GM21390 (cell line): ENCODE measurements at regions not wholly inside any gene's neighbourhood (a gene's known extent, or its start where the extent isn't known, plus 50 kb on each side); places are given as distances from the start of the nearest gene placed in this dataset.

Experiments
- ATAC-seq: cut with Tn5 transposase; IDR thresholded peaks from one replicate; pipeline ENCODE4 v1.9.1; 2021; ENCODE audit not compliant: unreplicated experiment

DNA sequence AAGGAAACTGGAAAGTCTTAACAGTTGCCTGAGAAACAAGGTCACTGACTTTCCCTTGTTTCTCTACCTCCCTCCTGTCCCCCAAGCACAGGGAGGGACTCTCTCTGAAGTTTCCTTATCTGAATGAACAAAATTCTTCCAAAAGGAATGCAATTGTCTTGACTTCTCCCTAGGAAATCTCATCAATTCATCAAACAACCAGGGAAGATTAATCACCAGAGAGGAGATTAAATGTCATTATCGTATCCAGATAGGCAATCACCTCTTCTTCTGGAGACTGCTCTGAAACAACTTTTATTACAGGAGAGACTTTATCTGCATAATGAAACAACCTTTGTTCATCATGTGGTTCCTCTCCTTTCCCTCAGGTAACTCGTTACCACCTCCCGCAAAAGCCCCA, 431.4 kb downstream of the SLC16A7 start:
- no peak for ATAC-seq

DNA sequence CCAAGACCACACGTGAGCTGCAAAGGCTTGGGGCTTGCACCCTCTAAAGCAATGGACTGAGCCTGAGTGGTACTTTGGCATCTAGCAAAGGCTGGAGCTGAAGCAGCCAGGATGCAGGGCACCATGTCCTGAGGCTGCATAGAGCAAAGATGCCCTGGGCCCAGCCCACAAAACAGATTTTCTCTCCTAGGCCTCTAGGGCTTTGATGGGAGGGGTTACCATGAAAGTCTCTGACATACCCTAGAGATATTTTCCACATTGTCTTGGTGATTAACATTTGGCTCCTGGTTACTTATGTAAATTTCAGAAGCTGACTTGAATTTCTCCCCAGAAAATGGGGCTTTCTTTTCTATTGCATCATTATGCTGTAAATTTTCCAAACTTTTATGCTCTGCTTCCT, 438.3 kb downstream of the SLC16A7 start:
- ATAC-seq = no peak

DNA sequence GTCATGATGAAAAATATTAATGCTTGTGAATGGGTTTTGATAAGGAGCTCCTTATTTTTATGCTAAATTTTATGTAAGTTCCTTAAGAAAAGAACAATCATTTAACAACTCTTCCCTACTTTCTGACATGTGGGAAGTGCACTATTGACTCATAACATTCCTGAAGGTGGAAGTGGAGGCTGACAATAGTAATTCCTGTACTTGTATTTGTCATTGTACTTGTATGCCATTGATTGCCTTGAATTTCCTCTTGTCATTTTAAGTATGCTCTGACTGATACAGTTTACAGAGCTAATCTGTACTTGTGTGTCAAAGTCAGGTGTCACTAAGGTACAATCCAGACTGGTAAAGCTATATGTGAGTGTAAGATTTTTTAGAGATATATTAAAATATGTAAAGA, 440.0 kb downstream of the SLC16A7 start:
- ATAC-seq = no peak

DNA sequence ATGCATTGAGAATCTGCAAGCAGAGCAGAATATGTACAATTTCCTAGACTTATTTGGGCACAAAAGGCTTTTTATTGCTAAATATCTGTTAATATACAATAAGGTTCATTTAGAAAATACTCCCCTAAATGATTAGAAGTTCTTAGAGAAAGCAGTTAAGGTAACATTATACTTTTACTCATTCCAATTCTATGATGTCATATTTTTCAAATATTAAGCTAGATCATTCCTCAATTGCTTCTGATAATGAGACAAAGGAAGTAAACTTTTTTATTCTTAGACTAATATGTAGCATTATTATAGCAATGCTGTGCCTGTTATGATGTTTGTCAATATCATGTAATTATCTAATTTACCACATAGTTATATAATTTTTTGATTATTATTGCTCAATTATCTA, 447.0 kb downstream of the SLC16A7 start:
- no peak for ATAC-seq

DNA sequence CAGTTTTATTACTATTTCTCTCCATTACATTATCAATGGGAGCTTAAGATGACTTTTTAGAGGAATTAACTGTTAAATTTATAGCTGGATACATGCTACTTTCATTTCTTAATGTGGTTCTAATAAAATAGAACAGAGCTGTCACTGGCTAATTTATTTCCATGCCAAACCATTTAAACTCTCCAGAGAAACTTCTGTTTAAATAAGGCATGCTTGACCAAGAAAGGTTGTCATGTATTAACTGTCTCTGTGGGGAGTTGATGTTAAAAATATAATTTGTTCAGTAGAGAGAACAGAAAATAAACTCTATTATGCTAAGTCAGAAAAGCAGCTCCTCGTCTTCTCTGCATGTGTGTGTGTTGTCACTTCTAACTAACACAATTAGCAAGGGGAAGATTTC, 447.4 kb downstream of the SLC16A7 start:
- no peak for ATAC-seq

DNA sequence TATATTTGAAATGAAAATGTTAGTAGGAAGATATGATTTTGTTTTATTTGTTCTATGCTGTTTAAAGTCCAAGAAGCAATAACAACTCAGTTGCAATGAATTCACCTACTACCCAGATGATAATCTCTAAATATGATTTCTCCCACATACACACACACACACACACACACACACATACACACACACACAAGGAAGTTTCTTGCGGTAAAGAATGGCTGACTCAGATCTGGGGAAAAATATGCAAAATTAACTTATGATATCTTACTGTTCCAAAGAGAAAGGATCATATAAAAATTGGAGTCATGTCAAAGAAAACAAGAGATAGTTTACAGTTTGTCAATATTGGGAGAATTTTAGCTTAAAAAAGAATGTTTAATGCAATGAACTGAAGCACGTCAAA, 456.7 kb downstream of the SLC16A7 start:
- no peak for ATAC-seq

DNA sequence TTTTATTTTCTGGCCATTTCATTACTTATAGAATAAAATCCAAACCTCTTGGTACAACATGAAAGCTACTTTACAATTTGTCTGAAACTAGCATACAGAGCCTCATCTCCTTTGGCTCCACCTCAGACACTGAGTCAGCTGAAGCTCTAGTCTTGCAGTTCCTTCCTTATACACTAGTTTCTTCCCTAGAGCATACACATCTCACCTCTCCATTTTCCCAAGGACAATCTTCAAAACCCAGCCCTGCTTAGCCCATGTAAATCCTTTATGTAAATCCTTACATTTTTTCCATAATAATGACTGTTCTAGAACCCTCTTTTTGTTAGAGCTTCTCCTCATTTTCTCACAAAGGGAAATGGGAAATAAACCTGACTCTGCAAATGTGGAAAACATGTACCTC, 463.4 kb downstream of the SLC16A7 start:
- ATAC-seq = no peak

DNA sequence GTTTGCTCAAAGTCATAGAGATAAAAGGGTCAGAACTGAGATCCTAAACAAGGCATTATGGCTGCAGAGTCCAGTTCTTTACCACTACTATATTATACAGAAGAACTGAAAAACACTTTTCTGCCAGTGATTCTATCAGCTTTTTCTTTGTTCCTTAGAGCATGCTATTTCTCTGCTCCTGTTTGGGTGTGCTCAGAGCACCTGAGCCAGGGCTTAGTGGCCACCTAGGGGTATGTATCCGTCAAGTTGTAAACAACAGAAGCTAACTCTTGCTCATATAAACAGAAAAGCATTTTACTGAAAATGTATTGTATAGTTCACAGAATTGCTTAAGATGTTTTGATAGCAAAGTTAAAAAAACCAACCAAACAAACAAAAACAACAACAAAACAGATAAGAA, 470.8 kb downstream of the SLC16A7 start:
- ATAC-seq = no peak

DNA sequence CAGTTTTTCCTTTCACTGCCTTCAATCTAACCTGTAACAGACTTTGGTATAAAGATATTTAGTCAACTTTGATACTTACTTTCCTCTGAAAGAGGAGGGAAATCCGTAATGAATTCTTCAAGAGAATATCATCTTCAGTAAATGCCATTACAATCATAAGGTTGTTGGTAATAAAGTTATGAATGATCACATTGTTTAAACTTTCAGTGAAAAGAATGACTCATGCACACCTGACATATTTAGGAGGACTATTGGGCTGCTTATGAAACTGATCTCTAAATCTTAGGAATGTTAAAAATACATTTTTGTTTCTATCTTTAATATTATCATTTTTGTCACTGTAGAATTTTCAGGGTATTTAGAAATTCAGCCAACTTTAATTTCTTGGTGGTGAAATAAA, 474.7 kb downstream of the SLC16A7 start:
- no peak for ATAC-seq

DNA sequence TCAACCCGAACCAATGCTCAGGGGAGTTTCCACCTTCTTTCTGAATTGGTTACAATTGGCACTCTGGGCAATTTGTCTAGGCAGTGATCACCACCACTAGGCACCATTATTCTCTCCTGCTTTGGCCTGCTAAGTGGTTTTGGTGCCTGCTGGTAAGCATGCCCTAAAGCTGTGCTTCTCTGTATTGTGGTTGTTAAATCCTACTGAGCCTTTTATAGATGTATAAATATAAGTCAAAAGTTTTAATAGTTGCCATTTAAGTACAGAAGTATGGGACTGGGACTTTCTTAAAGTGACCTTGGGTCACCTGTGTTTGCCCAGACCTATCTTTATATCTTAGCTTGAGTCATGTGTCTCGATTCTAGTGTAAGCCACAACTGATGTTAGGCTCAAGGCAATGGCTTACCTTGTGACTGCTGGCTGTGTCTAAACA, 475.9 kb downstream of the SLC16A7 start:
- ATAC-seq = no peak

DNA sequence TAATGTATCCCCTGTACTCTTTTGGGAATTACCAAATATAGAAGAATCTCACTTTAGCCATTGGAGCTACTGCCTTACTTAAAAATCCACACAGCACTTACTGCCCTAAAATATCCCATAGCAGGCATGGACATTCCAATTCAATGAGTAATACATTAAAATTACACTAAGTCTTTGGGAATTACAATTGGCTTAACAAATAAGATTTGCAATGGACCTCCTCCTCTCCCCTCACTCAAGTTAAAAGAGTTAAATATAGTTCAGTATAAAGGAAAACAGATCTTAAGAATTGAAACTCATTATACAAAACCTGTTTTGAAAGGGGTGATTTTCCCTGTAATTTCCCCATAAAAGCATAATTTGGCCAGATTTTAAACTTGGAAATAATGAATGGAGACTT, 477.1 kb downstream of the SLC16A7 start:
- no peak for ATAC-seq

DNA sequence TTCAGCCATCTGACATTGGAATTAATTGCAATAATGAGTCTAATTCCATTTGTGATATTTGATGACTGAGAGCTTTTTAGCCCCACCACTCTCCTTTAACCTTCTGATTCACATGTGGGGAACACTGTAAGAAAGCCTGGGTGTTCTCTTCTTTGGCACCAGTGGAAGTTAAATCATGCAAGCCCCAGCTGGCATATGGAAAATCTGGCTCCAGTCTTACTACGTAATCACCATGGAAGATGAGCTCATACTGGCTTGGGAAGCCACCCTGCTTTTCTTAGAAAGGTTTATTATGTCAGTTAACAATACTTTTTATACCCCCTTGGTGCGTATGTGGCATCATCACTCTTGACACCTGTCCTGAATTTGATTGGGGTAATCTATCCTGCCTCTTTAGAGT, 479.3 kb downstream of the SLC16A7 start:
- no peak for ATAC-seq

DNA sequence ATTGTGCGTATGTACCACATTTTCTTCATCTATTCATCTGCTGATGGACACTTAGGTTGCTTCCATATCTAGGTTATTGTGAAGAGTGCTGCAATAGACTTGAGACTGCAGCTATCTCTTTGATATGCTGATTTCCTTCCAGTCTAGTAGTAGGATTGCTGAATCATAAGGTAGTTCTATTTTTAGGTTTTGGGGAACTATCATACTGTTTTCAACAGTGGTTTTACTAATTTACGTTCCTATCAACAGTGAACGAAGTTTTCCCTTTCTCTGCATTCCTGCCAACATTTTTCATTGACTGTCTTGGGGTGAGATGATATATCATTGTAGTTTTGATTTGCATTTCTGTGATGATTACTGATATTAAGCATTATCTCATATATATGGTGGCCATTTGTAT, 482.2 kb downstream of the SLC16A7 start:
- no peak for ATAC-seq

DNA sequence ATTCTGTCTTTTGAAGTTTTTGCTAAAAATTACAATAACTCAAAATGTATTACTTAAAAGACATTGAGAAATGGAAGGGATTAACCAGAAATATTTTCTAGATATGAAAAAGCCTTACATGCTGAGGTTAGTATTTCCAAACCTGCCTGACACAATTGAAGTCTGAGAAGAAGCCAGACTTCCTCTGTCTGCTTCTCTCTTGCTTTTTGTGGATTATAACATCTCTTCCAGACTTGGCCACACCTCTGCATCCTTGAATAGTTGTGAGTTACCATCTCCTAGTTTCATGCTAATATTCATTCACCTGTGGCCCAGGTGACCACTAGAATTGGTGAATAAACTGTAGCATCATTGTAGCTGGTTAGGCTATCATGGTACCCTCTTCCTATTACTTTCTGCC, 497.6 kb downstream of the SLC16A7 start:
- no peak for ATAC-seq

DNA sequence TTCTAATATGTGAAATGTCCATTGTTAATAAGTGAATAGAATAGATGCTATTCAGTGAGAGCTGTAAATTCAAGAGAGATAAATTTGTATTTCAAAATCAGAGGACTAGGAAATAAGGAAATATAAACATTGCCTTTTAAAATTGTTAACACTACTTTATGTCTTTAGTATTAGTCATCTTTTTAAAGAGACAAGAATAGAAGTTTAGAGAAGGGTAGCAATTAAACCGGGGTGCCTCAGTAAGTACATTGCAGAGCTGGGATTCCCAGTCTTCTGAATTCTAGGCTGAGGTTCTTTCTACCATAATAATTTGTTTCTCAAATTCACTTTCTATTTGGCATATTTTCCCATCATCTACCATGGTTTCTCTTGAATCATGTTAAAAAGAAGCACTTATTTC, 498.6 kb downstream of the SLC16A7 start:
- no peak for ATAC-seq

DNA sequence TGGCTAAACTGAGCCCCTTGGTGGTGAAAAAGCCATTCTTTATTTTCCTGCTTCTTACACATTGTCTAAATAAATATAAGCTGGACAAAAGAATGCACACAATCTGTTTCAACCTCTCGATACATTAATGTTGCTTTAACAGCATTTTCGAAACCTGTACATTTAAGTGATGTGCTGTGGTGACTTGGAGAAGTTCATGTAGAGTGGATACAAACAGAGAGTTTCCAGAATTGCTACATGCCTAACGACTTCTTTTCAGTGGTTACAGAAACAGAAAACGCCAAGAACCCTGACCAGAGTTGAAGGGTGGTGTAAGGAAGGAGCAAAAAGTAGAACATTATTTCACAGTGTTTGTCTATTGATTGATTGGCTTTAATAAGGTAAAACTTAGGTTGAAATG, 500.9 kb downstream of the SLC16A7 start:
- no peak for ATAC-seq

DNA sequence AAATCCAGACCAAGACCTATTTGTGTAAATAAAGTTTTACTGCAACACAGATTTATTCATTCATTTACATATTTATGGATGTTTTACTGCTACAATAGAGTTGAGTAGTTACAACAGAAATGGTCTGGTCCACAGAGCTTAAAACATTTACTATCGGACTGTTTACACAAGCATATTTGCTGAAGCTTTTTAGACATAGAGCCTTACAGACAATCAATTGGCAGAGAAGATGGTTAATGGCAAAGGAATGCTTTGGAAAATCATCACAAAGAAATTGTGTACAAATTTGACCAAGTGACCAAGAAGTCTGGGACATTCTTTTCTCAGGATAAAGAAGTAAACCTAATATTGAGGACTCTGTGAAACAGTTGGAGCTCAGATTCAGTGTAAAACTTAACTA, 504.3 kb downstream of the SLC16A7 start:
- ATAC-seq = no peak

DNA sequence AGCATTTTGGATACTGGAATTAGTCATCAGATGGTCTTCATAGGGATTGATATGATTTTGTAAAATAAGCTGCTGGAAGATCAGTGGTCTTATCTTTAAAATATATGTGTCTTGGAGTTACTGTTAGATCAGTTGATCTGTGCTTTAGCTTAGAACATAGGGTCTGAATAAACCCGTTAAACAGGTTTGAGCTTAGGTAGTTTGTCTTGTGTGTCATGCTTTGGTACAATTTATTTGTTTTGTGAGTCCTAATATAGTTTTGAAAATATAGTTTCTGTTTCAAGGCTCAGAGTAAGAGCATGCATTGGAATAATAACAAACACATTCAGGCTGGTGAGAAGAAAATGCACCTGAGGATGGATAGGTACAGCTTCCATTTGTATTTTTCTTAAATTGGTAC, 505.0 kb downstream of the SLC16A7 start:
- ATAC-seq = no peak

DNA sequence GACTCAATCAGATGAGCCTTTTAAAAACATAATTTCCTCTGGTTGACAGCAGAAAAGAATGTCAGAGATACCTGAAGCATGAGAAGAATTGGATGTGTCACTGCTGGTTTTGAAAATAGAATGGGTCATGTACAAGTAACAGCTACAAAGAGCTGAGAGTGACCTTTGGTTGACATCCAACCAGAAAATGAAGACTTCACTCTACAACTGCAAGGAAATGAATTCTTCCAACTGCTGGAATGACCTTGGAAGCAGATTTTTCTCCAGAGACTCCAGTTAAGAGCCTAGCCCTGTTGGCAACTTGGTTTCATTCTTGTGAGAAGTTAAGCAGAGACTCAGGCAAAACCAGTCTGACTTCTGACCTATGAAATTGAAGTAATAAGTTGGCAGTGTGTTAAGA, 505.9 kb downstream of the SLC16A7 start:
- ATAC-seq = no peak

DNA sequence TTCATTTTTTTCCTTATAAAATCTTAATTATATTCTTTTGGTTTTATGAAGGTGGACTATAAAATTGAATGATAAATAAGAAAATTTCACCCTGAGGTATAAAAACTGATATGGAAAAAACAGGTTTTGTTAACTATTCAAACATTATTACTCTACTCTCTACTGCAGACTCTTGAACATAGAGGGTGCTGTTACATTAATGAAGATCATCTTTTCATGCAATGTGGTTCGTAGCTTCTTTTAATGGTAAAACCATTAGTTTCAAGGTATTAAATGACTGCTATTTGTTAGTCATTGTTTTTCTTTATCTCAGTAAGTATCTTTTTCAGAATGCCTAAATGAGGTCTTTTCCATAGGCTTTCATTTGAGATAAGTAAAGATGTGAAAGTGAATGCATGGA, 510.4 kb downstream of the SLC16A7 start:
- no peak for ATAC-seq

DNA sequence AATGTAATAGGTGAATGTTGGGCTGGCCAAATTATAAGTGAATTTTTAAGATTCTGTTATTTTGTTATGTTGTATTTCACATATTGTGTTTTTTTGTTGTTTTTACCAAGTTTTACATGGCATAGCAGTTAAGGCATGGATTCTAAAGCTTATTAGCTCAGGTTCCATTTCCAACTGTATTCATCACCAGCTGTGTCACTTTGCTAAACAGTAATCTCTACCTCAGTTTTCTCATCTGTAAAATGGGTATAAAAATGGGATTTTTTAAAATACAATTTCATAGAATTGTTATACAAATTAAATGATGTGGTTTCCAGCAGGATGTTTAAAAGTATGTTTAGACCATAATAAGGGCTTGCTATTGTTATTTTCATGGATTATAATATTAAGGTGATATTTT, 512.2 kb downstream of the SLC16A7 start:
- no peak for ATAC-seq

DNA sequence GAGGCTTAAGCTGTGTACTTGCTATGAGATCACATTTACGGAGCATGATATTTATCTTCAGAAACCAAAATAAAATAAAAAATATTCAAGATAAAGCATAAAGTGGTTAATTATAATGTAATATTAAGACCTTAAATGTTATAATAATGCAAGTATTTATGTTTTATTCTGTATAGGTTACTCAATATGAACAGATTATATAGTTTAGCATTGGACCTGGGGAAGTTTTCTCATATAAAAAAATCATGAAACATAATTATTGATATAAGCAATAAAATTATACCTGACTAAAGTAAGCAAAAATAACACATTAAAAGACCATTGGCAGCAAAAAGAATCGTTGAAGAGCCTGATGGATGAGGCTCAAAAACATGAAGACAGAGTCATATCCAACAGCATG, 516.2 kb downstream of the SLC16A7 start:
- ATAC-seq = no peak

DNA sequence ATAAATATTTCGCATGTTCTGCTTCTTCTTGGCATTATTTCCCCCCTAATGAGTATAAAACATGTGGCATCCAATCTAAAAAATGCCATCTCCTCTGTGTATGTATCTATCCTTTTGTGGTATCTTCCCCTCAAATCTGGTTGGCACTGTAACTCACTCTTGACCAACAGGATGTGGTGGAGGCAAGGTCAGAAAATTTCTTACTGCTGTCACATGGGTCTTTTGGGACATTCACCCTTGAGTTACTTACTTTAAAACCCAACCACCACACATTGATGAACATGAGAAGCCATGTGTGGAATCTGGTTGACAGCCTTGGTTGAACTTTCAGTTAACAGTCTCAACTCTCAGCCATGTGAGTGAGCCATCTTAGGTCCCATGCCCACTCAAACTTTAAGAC, 516.9 kb downstream of the SLC16A7 start:
- no peak for ATAC-seq

DNA sequence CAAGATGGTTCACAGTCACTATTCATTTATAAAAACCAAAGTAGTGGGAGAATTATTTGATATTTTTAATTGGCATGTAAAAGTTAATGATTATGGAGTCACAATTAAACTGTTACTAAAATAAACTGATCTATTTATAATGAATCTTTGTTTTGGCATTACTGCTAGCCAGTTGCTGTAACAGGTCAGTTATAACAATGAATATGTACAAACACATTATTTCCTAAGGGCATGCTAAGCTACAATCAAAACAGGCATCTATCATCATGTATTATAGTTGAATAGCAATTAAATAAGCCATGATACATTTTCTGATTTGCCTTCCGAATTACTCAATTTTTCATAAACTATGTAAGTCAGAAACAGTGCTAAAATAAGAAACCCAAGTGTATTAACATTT, 518.3 kb downstream of the SLC16A7 start:
- ATAC-seq = no peak
